ENCODE measurements at regions not wholly inside any gene's neighbourhood (a gene's known extent, or its start where the extent isn't known, plus 50 kb on each side); places are given as distances from the start of the nearest gene placed in this dataset.

- no peak for TF ChIP-seq CTCF (IDR thresholded peaks at IDR 0.05)
- no peak for TF ChIP-seq POLR2A (IDR thresholded peaks at IDR 0.05)
These were observed 99.5 kb upstream of the KLHL13 start for GRCh38 chrX:118216087-118216486.

All from stomach (tissue), 4 donors.